GM11168 (cell line): ENCODE measurements at regions not wholly inside any gene's neighbourhood (a gene's known extent, or its start where the extent isn't known, plus 50 kb on each side); places are given as distances from the start of the nearest gene placed in this dataset.
"Not testable (repeated sequence)": the region's sequence is repeated elsewhere in the genome, so short reads cannot be mapped to it uniquely, and the experiment has no call there.

Experiments
- in situ Hi-C: fragments of 300-500 bp; cut with MboI; formaldehyde crosslinking; loops from one replicate; pipeline ENCODE4 v1.12.0; 2022; ENCODE audit warnings: low sequenced_read_pairs; ENCODE audit not compliant: unreplicated experiment

DNA sequence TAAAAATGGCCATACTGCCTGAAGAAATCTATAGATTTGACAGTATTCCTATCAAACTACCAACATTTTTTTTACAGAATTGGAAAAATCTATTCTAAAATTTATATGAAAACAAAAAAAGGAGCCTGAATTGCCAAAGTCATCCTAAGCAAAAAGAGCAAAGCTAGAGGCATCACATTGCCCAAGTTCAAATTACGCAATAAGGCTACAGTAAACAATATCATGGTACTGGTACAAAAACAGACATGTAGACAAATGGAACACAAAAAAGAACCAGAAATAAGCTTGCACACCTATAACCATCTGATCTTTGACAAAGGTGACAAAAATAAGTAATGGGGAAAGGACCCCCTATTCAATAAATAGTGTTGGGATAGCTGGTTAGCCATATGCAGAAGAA is 50.2 kb upstream of the THSD7B start:
- in situ Hi-C loops = no loop called here

- in situ Hi-C loops = no loop called here
Measured at GRCh38 chr2:136714452-136714951, 50.8 kb upstream of the THSD7B start.

DNA sequence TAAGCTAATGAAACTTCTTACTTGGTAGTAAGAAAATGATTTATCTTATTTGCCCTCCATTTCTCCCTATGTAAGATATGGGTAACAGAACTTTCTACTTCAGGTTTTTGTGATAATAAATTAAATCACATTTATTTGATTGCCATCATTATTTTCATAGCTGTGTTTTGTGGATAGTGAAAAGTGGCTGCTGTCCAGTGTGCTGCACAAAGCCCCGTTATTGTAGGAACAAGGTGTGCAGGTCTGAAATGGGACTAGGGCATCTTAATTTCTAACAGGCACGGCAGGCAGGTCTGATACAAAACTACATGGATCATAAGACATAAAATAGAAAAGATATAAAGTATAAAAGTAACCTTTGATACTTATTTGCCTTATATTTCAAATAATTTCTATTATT is 51.6 kb upstream of the THSD7B start:
- in situ Hi-C loops = no loop called here

DNA sequence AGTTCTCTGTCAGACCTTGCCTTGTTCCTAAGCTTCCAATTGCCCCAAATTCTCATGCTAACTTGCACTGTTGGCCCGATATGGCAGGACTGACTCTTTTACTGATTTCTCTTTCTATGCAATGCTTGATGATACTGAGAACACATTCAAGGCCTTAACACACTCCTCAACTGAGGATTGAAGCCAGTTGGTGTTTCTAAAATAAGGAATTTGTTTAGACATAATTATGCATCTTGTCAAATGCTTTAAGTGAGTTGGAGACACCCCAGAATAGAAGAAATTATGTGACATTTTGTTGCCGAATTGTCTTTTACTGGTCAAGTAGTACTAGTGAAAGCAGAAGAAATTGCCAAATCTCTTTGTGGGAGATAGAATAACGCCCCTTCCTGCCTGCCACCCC is 60.0 kb upstream of the THSD7B start:
- in situ Hi-C loops = no loop called here

- in situ Hi-C loops = no loop called here
Measured at GRCh38 chr2:136703214-136703613, 62.1 kb upstream of the THSD7B start.

GRCh38 chr2:136696438-136696837 is 68.9 kb upstream of the THSD7B start:
- in situ Hi-C loops = no loop called here

GRCh38 chr2:136693966-136694365 is 71.4 kb upstream of the THSD7B start:
- in situ Hi-C loops = no loop called here

- in situ Hi-C loops = not testable (repeated sequence)
Measured at GRCh38 chr2:136680079-136680478, 85.3 kb upstream of the THSD7B start.

- in situ Hi-C loops = no loop called here
Measured at GRCh38 chr2:136665736-136666135, 99.6 kb upstream of the THSD7B start.

- in situ Hi-C loops = no loop called here
Measured at GRCh38 chr2:136664713-136665405, 100.5 kb upstream of the THSD7B start.

DNA sequence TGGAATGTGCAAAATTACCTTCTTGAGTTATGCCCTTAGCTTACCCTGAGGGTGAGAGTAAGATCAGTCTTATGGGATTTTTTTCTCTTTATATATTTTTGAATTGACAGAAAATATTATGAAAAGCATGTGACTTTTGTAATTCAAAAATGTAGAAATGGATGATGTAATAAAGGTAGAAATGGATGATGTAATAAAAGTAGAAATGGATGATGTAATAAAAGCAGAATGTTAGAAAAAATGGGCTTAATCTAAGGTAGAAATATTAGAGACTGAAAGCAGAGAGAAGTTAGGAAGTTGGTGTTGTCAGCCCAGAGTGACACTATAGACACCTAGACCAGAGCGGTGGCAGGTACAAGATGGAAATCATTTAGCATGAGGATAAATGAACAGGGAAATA is 107.1 kb upstream of the THSD7B start:
- in situ Hi-C loops = no loop called here

GRCh38 chr2:136653861-136654260 is 111.5 kb upstream of the THSD7B start:
- in situ Hi-C loops = no loop called here

- in situ Hi-C loops = no loop called here
Measured at GRCh38 chr2:136651456-136652010, 113.8 kb upstream of the THSD7B start.

DNA sequence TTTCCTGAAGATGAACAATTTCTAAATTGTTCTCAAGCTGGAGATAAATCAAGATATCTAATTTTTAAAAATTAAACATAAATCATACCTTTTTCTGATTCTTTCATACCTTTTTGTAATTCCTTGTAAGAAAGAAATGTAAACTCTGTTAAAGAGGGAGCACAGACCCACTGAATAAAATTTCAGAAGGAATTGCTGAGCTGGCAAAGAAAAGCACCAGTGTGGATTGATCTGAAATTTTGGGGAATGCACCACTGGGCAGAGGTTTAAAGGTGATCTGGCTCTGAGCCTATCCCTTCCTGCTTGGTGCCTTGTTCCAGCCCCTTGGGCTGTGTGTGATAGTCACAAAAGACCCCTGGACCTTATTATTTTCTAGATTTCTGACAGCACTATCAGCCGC is 118.3 kb upstream of the THSD7B start:
- in situ Hi-C loops = no loop called here

DNA sequence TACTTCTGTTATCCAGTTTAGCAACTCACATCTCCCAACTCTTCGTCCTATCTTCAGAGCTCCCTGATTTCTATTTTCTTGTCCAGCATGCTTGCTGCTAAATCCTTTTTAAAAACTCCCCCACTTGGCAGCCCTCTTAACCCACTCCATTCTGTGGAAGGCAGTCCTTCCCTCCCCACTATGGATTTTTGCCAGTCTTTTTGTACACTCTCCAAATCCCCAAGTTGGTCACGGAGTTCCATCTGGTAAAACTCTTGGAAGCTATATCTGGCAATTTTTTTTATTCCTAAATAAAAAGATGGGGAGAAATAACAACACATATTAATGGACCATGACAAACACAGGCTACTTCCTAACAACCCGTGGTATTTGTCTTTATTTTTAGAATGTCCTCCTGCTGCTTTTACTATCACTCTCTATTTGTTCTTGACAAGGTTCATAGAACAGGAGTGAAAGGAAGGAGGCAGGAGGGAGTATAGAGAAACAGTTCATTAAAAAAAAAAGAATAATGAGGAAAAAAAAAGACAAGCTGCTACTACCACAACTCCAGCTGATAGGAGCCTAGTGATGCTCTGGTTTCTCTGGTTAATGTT is 120.0 kb upstream of the THSD7B start:
- in situ Hi-C loops = no loop called here

- in situ Hi-C loops = no loop called here
Measured at GRCh38 chr2:136639651-136640050, 125.7 kb upstream of the THSD7B start.

DNA sequence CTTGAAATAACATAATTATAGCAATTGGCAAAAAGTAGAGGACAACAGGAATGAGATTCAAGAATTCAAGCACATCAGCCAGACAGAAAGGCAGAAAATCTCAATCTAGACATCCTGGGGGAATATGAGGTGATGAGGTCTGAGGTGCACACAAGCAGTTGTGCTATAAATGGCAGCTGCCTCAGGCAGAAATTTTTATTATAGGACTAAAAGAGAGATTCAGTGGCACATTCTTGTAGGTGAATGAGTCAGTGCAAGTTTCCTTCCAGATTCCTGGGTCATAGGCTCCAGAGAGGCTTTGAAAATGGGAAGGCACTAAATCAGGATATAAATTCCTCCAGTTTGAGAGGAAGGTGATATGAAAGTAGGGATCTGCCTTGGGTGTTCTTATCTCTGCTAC is 127.2 kb upstream of the THSD7B start:
- in situ Hi-C loops = no loop called here

- in situ Hi-C loops = no loop called here
Measured at GRCh38 chr2:136637402-136637801, 127.9 kb upstream of the THSD7B start.

GRCh38 chr2:136628490-136628889 is 136.9 kb upstream of the THSD7B start:
- in situ Hi-C loops = no loop called here

GRCh38 chr2:136613096-136613495 is 152.2 kb upstream of the THSD7B start:
- in situ Hi-C loops = no loop called here

- in situ Hi-C loops = no loop called here
Measured at GRCh38 chr2:136612079-136612478, 153.3 kb upstream of the THSD7B start.

- in situ Hi-C loops = no loop called here
Measured at GRCh38 chr2:136611451-136611850, 153.9 kb upstream of the THSD7B start.
